CD14-positive monocyte (primary cell): ENCODE measurements at regions not wholly inside any gene's neighbourhood (a gene's known extent, or its start where the extent isn't known, plus 50 kb on each side); places are given as distances from the start of the nearest gene placed in this dataset.

Experiments used
- DNase-seq, 3 donors: peaks; one replicate each; pipeline ENCODE4 v3.0.0-alpha.2; 2011 to 2022
- H2AFZ ChIP-seq: 2 replicates; pipeline ENCODE4 v1.6.0; 2012; ENCODE audit warnings: mild to moderate bottlenecking, low read depth, low read length, inconsistent platforms; ENCODE audit not compliant: insufficient read depth, poor library complexity, severe bottlenecking
- H3K27ac ChIP-seq, 2 donors: 1 replicate in 1 of 2; 2 replicates in 1 of 2; pipeline ENCODE4 v1.5.1; 2012 to 2013; ENCODE audit warnings: low read length in 2 of 2, control low read depth in 1 of 2, inconsistent platforms in 1 of 2, low read depth in 1 of 2, mild to moderate bottlenecking in 1 of 2
- H3K27me3 ChIP-seq, 2 donors: one replicate each; pipeline versions ENCODE4 v1.6.0 to v1.6.1; 2011 to 2013; ENCODE audit warnings: low read length in 2 of 2; ENCODE audit not compliant: control insufficient read depth in 2 of 2, insufficient read depth in 2 of 2
- H3K36me3 ChIP-seq, 2 donors: replicated peaks in 1 of 2; 1 replicate in 1 of 2; 2 replicates in 1 of 2; pipeline versions ENCODE4 v1.5.1 to v1.6.1; 2012 to 2013; ENCODE audit warnings: low read length in 2 of 2, control low read depth in 1 of 2, inconsistent platforms in 1 of 2, mild to moderate bottlenecking in 1 of 2; ENCODE audit not compliant: insufficient read depth in 2 of 2, control insufficient read depth in 1 of 2
- H3K4me1 ChIP-seq, 2 donors: 1 replicate in 1 of 2; 2 replicates in 1 of 2; pipeline versions ENCODE4 v1.5.1 to v1.6.1; 2012 to 2013; ENCODE audit warnings: low read length in 2 of 2, control low read depth in 1 of 2, inconsistent platforms in 1 of 2, mild to moderate bottlenecking in 1 of 2, moderate library complexity in 1 of 2; ENCODE audit not compliant: insufficient read depth in 2 of 2, control insufficient read depth in 1 of 2
- H3K4me2 ChIP-seq: replicated peaks from 2 replicates; pipeline ENCODE3; 2012; ENCODE audit warnings: low read length, moderate library complexity, mild to moderate bottlenecking; ENCODE audit not compliant: poor library complexity, severe bottlenecking; ENCODE audit errors: extremely low read depth
- H3K4me3 ChIP-seq, 3 experiments: fragments of 200-600 bp in 1 of 3; sonication (generic) in 1 of 3; replicated peaks in 1 of 3; 1 replicate in 2 of 3; 2 replicates in 1 of 3; pipeline ENCODE4 v1.5.1; 2011 to 2013; ENCODE audit warnings: low read length in 3 of 3, mild to moderate bottlenecking in 3 of 3, control low read depth in 2 of 3, low read depth in 2 of 3, inconsistent platforms in 1 of 3, moderate library complexity in 1 of 3
- H3K79me2 ChIP-seq: 2 replicates; pipeline ENCODE4 v1.6.0; 2012; ENCODE audit warnings: mild to moderate bottlenecking, control low read depth, inconsistent platforms, low read length, moderate library complexity; ENCODE audit not compliant: insufficient read depth
- H3K9ac ChIP-seq: 2 replicates; pipeline ENCODE4 v1.6.0; 2017; ENCODE audit warnings: low read length, mild to moderate bottlenecking; ENCODE audit not compliant: insufficient read depth, poor library complexity, severe bottlenecking
- H3K9me3 ChIP-seq, 2 donors: replicated peaks in 1 of 2; 1 replicate in 1 of 2; 2 replicates in 1 of 2; pipeline versions ENCODE4 v1.5.1 to v1.6.1; 2012 to 2013; ENCODE audit warnings: low read length in 2 of 2, control low read depth in 1 of 2; ENCODE audit not compliant: control insufficient read depth in 1 of 2, insufficient read depth in 1 of 2
- H4K20me1 ChIP-seq: 2 replicates; pipeline ENCODE4 v1.6.0; 2012; ENCODE audit warnings: mild to moderate bottlenecking, low read length, control low read depth, moderate library complexity; ENCODE audit not compliant: insufficient read depth
- H3K27ac Mint-ChIP-seq, 7 donors: one replicate each; pipeline ENCODE4 v1.8.0; 2020; ENCODE audit warnings: mild to moderate bottlenecking in 7 of 7, mixed read lengths in 7 of 7, moderate library complexity in 6 of 7, inconsistent platforms in 2 of 7
- H3K27me3 Mint-ChIP-seq, 3 donors: one replicate each; pipeline ENCODE4 v1.8.0; 2021 to 2022; ENCODE audit warnings: low read depth in 3 of 3, mild to moderate bottlenecking in 3 of 3, mixed read lengths in 3 of 3, moderate library complexity in 3 of 3, inconsistent platforms in 1 of 3
- H3K36me3 Mint-ChIP-seq, 2 donors: one replicate each; pipeline ENCODE4 v1.8.0; 2020; ENCODE audit warnings: mixed read lengths in 2 of 2, inconsistent platforms in 1 of 2, mild to moderate bottlenecking in 1 of 2
- H3K4me1 Mint-ChIP-seq: one replicate; pipeline ENCODE4 v1.8.0; 2020; ENCODE audit warnings: mild to moderate bottlenecking, mixed read lengths
- H3K4me3 Mint-ChIP-seq, 2 donors: one replicate each; pipeline ENCODE4 v1.8.0; 2020; ENCODE audit warnings: mild to moderate bottlenecking in 2 of 2, mixed read lengths in 2 of 2, moderate library complexity in 1 of 2
- H3K9me3 Mint-ChIP-seq, 7 donors: one replicate each; pipeline ENCODE4 v1.8.0; 2020 to 2022; ENCODE audit warnings: mixed read lengths in 7 of 7, mild to moderate bottlenecking in 6 of 7, moderate library complexity in 6 of 7, inconsistent platforms in 2 of 7
- WGBS: methylation state at CpG from one replicate; pipeline ENCODE4 v1.1.5; 2013; ENCODE audit warnings: missing lambda C conversion rate; ENCODE audit not compliant: insufficient coverage; 5-methylcytosine and 5-hydroxymethylcytosine counted together
- intact Hi-C, 2 donors: fragments of 100-400 bp; cut with micrococcal nuclease; formaldehyde crosslinking; loops; one replicate each; pipeline versions ENCODE4 v1.15.0 to v1.15.1; 2023
- TF ChIP-seq, protein P1 (sequence below): fragments of 200-600 bp; IDR thresholded peaks from one replicate; pipeline ENCODE4 v1.8.0; 2022; ENCODE audit warnings: antibody characterized with exemption, mild to moderate bottlenecking

DNA sequence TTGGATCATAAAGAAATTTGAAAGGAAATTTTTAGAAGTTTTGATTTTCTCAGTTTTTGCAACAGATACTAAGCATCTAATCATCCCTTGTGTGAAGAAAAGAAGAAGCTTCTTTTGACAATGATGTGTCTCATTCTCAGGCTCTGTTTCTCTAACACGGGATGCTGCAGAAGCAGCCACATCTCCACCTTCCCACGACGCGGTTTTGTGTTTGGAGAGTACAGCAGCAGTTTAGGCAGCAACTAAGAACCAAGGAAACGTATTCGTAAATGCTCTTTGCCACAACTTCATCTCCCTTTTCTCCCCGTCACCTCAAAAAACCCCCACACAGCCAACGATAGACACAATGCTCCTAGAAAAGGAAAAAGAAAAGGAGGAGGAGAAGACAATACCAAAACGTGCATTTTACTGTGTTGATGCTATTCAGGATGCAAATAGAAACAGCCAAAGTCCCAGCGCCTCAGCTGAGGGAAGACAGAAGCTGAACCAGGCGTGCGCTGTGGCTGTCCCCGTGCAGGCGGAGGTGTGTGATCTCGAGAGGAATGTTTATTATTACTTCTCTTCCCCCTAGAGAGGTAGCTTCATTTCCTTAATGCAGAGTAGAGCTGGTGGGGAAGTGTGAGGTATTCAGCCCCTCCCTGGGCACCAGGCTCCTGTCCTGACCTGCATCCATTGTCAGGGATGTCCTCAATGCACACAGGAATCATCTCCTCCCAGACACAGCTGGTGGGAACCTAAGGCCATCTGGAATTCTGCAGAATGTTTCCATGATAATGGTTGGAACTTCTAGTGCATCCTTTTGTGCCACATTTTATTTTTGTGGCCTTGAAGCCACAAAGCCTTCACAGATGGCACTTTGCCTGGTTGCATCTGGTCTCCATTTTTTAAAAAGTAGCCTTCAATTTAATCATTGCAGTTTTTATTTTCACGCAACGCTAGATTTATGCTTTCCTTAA, 174.6 kb upstream of the KLF6 start:
- Mint-ChIP-seq H3K36me3 (no peaks in the 10 kb centered on the region), H3K27me3 (peaks cover 0 to 5% (median 2%) of the 10 kb centered on the region in 3 donors), H3K4me1 (no peaks in the 10 kb centered on the region), H3K4me3 (no peak overlapping the region), H3K27ac (no peak overlapping the region), H3K9me3 (no peaks in the 10 kb centered on the region)
- intact Hi-C loops: no loop called here
- Histone ChIP-seq H3K79me2 (no peaks in the 10 kb centered on the region), H3K36me3 (no peaks in the 10 kb centered on the region), H3K9me3 (no peaks in the 10 kb centered on the region), H3K27me3 (no peaks in the 10 kb centered on the region), H2AFZ (no peak overlapping the region), H3K4me1 (no peaks in the 10 kb centered on the region), H4K20me1 (no peaks in the 10 kb centered on the region), H3K9ac (no peak overlapping the region), H3K4me2 (no peak overlapping the region), H3K27ac (no peak overlapping the region), H3K4me3 (no peak overlapping the region)
- whole genome bisulfite sequencing: 92% methylated on average over 4 of the region's 17 CpGs
- TF ChIP-seq, protein P1, sequence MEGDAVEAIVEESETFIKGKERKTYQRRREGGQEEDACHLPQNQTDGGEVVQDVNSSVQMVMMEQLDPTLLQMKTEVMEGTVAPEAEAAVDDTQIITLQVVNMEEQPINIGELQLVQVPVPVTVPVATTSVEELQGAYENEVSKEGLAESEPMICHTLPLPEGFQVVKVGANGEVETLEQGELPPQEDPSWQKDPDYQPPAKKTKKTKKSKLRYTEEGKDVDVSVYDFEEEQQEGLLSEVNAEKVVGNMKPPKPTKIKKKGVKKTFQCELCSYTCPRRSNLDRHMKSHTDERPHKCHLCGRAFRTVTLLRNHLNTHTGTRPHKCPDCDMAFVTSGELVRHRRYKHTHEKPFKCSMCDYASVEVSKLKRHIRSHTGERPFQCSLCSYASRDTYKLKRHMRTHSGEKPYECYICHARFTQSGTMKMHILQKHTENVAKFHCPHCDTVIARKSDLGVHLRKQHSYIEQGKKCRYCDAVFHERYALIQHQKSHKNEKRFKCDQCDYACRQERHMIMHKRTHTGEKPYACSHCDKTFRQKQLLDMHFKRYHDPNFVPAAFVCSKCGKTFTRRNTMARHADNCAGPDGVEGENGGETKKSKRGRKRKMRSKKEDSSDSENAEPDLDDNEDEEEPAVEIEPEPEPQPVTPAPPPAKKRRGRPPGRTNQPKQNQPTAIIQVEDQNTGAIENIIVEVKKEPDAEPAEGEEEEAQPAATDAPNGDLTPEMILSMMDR: no peak
- DNase-seq: no peak

- DNase-seq: no peak
- Mint-ChIP-seq H3K4me3 (no peak overlapping the region), H3K4me1 (no peaks in the 10 kb centered on the region), H3K27ac (no peak overlapping the region), H3K27me3 (peaks cover 0 to 5% (median 2%) of the 10 kb centered on the region in 3 donors), H3K9me3 (no peaks in the 10 kb centered on the region), H3K36me3 (no peaks in the 10 kb centered on the region)
- H3K36me3 ChIP-seq: no peaks in the 10 kb centered on the region
- H3K27ac ChIP-seq: no peak overlapping the region
- no peak overlapping the region for H3K4me3 ChIP-seq
- no peak overlapping the region for H3K4me2 ChIP-seq
- intact Hi-C loops: no loop called here
- no peaks in the 10 kb centered on the region for H3K79me2 ChIP-seq
- H3K9me3 ChIP-seq: no peaks in the 10 kb centered on the region
- H2AFZ ChIP-seq: no peak overlapping the region
- no peaks in the 10 kb centered on the region for H3K27me3 ChIP-seq
- H4K20me1 ChIP-seq: no peaks in the 10 kb centered on the region
- WGBS: no CpG with 5 or more reads among the region's 4 CpGs
- no peaks in the 10 kb centered on the region for H3K4me1 ChIP-seq
- H3K9ac ChIP-seq: no peak overlapping the region
- TF ChIP-seq, protein P1: no peak
These were observed 173.5 kb upstream of the KLF6 start for GRCh38 chr10:3958472-3958996.
